Panc1 (cell line): ENCODE measurements at regions not wholly inside any gene's neighbourhood (a gene's known extent, or its start where the extent isn't known, plus 50 kb on each side); places are given as distances from the start of the nearest gene placed in this dataset.

Experiments
- POLR2AphosphoS5 ChIP-seq: IDR thresholded peaks from 2 replicates; pipeline ENCODE4 v1.6.1; 2012; ENCODE audit warnings: mild to moderate bottlenecking, low read depth, low read length, moderate library complexity
- SIN3A ChIP-seq: IDR thresholded peaks from 2 replicates; pipeline ENCODE4 v1.6.1; 2012; ENCODE audit warnings: low read depth, mild to moderate bottlenecking, low read length, moderate library complexity, borderline replicate concordance; ENCODE audit not compliant: insufficient read depth
- TCF7L2 ChIP-seq: IDR thresholded peaks from 2 replicates; pipeline ENCODE4 v1.6.1; 2011; ENCODE audit warnings: mild to moderate bottlenecking, low read depth, low read length, inconsistent platforms
- TF ChIP-seq, protein P1 (sequence below): fragments of 450-650 bp; IDR thresholded peaks from 2 replicates; pipeline ENCODE4 v1.5.1; 2017; ENCODE audit warnings: mild to moderate bottlenecking
- TF ChIP-seq, protein P2 (sequence below), 2 experiments: IDR thresholded peaks; 2 replicates each; pipeline ENCODE4 v1.6.1; 2011 to 2012; ENCODE audit warnings: low read depth in 2 of 2, control low read depth in 1 of 2, low read length in 1 of 2, mild to moderate bottlenecking in 1 of 2, moderate library complexity in 1 of 2; ENCODE audit not compliant: insufficient read depth in 1 of 2

DNA sequence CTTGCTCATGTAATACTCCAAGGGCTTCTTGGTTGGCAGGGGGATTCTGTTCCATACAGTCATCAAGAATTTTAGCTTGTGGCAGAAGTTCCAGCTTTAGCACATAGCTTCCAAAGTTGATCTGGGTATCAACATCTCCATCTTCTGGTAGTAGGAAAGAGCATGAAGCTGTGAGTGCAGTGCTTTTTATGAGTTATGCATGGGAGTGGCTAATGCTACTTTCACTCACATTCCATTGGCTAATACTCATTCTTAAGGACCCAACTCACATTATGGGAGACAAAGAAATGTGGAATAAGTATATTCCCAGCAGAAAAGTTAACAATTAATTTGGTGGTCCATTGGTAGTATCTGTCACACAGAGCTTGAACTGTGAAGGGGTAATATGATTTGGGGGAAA is 194.2 kb upstream of the CHD1 start:
- TF ChIP-seq, protein P1, sequence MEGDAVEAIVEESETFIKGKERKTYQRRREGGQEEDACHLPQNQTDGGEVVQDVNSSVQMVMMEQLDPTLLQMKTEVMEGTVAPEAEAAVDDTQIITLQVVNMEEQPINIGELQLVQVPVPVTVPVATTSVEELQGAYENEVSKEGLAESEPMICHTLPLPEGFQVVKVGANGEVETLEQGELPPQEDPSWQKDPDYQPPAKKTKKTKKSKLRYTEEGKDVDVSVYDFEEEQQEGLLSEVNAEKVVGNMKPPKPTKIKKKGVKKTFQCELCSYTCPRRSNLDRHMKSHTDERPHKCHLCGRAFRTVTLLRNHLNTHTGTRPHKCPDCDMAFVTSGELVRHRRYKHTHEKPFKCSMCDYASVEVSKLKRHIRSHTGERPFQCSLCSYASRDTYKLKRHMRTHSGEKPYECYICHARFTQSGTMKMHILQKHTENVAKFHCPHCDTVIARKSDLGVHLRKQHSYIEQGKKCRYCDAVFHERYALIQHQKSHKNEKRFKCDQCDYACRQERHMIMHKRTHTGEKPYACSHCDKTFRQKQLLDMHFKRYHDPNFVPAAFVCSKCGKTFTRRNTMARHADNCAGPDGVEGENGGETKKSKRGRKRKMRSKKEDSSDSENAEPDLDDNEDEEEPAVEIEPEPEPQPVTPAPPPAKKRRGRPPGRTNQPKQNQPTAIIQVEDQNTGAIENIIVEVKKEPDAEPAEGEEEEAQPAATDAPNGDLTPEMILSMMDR = no peak
- TF ChIP-seq POLR2AphosphoS5 = no peak
- TF ChIP-seq, protein P2, sequence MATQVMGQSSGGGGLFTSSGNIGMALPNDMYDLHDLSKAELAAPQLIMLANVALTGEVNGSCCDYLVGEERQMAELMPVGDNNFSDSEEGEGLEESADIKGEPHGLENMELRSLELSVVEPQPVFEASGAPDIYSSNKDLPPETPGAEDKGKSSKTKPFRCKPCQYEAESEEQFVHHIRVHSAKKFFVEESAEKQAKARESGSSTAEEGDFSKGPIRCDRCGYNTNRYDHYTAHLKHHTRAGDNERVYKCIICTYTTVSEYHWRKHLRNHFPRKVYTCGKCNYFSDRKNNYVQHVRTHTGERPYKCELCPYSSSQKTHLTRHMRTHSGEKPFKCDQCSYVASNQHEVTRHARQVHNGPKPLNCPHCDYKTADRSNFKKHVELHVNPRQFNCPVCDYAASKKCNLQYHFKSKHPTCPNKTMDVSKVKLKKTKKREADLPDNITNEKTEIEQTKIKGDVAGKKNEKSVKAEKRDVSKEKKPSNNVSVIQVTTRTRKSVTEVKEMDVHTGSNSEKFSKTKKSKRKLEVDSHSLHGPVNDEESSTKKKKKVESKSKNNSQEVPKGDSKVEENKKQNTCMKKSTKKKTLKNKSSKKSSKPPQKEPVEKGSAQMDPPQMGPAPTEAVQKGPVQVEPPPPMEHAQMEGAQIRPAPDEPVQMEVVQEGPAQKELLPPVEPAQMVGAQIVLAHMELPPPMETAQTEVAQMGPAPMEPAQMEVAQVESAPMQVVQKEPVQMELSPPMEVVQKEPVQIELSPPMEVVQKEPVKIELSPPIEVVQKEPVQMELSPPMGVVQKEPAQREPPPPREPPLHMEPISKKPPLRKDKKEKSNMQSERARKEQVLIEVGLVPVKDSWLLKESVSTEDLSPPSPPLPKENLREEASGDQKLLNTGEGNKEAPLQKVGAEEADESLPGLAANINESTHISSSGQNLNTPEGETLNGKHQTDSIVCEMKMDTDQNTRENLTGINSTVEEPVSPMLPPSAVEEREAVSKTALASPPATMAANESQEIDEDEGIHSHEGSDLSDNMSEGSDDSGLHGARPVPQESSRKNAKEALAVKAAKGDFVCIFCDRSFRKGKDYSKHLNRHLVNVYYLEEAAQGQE (IDR thresholded peaks at IDR 0.05; ENCODE audit: insufficient read depth in 1 of 2, low read depth in 2 of 2, low read length in 1 of 2) = no peak
- no peak for TF ChIP-seq SIN3A
- no peak for TF ChIP-seq TCF7L2
